B cell (primary cell): ENCODE measurements at regions not wholly inside any gene's neighbourhood (a gene's known extent, or its start where the extent isn't known, plus 50 kb on each side); places are given as distances from the start of the nearest gene placed in this dataset.

ENCODE experiments used
- ATAC-seq: fragments of 200-7000 bp; cut with Tn5 transposase; one replicate; pipeline ENCODE4 v1.10.0; 2021; ENCODE audit warnings: low read depth, mild to moderate bottlenecking, moderate number of reproducible peaks, moderate library complexity
- CTCF ChIA-PET: fragments of 350-600 bp; sonication (Branson Sonifier 250); formaldehyde crosslinking; loops from one replicate; lab custom pipeline; 2021; ENCODE audit warnings: antibody characterized with exemption, inconsistent platforms; lab: Charles Lee
- POLR2A ChIA-PET: fragments of 350-600 bp; sonication (Branson Sonifier 250); formaldehyde crosslinking; loops from one replicate; lab custom pipeline; 2021; ENCODE audit warnings: antibody characterized with exemption; lab: Charles Lee
- DNase-seq: peaks from one replicate; pipeline ENCODE4 v3.0.0; 2013
- H2AFZ ChIP-seq: 2 replicates; pipeline ENCODE4 v1.6.1; 2012; ENCODE audit warnings: mild to moderate bottlenecking, low read depth, low read length; ENCODE audit not compliant: insufficient read depth, poor library complexity, severe bottlenecking
- H3K27ac ChIP-seq, 2 donors: 1 replicate in 1 of 2; 2 replicates in 1 of 2; pipeline ENCODE4 v1.5.1; 2012 to 2013; ENCODE audit warnings: low read length in 2 of 2, mild to moderate bottlenecking in 2 of 2, moderate library complexity in 1 of 2
- H3K27me3 ChIP-seq, 4 experiments: fragments of 200-600 bp in 1 of 4; sonication (generic) in 1 of 4; replicated peaks in 1 of 4; 1 replicate in 2 of 4; 2 replicates in 2 of 4; pipeline versions ENCODE4 v1.6.1 to v1.7.0; 2013 to 2016; ENCODE audit warnings: low read length in 3 of 4, mild to moderate bottlenecking in 2 of 4, mixed read lengths in 1 of 4, moderate library complexity in 1 of 4; ENCODE audit not compliant: insufficient read depth in 4 of 4, control insufficient read depth in 3 of 4; ENCODE audit errors: control extremely low read depth in 1 of 4
- H3K36me3 ChIP-seq, 2 experiments: replicated peaks in 1 of 2; 1 replicate in 1 of 2; 2 replicates in 1 of 2; pipeline versions ENCODE4 v1.6.1 to v1.7.1; 2013; ENCODE audit warnings: low read length in 1 of 2; ENCODE audit not compliant: insufficient read depth in 2 of 2, control insufficient read depth in 1 of 2; ENCODE audit errors: control extremely low read depth in 1 of 2, extremely low read depth in 1 of 2
- H3K4me1 ChIP-seq, 2 donors: fragments of 200-600 bp in 1 of 2; sonication (generic) in 1 of 2; 1 replicate in 1 of 2; 2 replicates in 1 of 2; pipeline versions ENCODE4 v1.5.1 to v1.6.1; 2013 to 2017; ENCODE audit warnings: low read length in 2 of 2; ENCODE audit not compliant: control insufficient read depth in 2 of 2, insufficient read depth in 2 of 2
- H3K4me2 ChIP-seq: replicated peaks from 2 replicates; pipeline ENCODE3; 2012; ENCODE audit warnings: mild to moderate bottlenecking, low read depth, low read length; ENCODE audit not compliant: poor library complexity, severe bottlenecking
- H3K4me3 ChIP-seq, 5 experiments: fragments of 200-600 bp in 1 of 5; sonication (generic) in 1 of 5; 1 replicate in 3 of 5; 2 replicates in 2 of 5; pipeline versions ENCODE4 v1.5.1 to v1.7.0; 2011 to 2016; ENCODE audit warnings: low read length in 4 of 5, mild to moderate bottlenecking in 4 of 5, low read depth in 2 of 5, control low read depth in 1 of 5, moderate library complexity in 1 of 5; ENCODE audit not compliant: insufficient read depth in 1 of 5; ENCODE audit errors: control extremely low read depth in 1 of 5, extremely low read depth in 1 of 5
- H3K79me2 ChIP-seq: fragments of 200-600 bp; sonication (generic); one replicate; pipeline ENCODE4 v1.6.0; 2016; ENCODE audit warnings: low read length; ENCODE audit not compliant: control insufficient read depth, insufficient read depth
- H3K9ac ChIP-seq: fragments of 200-600 bp; sonication (generic); 2 replicates; pipeline ENCODE4 v1.6.1; 2017; ENCODE audit warnings: mild to moderate bottlenecking, low read length, moderate library complexity
- H3K9me3 ChIP-seq, 3 donors: one replicate each; pipeline versions ENCODE4 v1.6.1 to v1.7.1; 2013; ENCODE audit warnings: low read length in 2 of 3; ENCODE audit not compliant: control insufficient read depth in 2 of 3, insufficient read depth in 1 of 3; ENCODE audit errors: control extremely low read depth in 1 of 3
- H4K20me1 ChIP-seq: 2 replicates; pipeline ENCODE4 v1.6.0; 2012; ENCODE audit warnings: mild to moderate bottlenecking, low read length; ENCODE audit not compliant: insufficient read depth, control insufficient read depth, poor library complexity, severe bottlenecking
- H3K27ac Mint-ChIP-seq: one replicate; pipeline ENCODE4 v1.8.0; 2021; ENCODE audit warnings: mixed read lengths
- H3K27me3 Mint-ChIP-seq: one replicate; pipeline ENCODE4 v1.8.0; 2021; ENCODE audit warnings: mixed read lengths
- H3K4me1 Mint-ChIP-seq: one replicate; pipeline ENCODE4 v1.8.0; 2021; ENCODE audit warnings: mixed read lengths
- H3K4me3 Mint-ChIP-seq: one replicate; pipeline ENCODE4 v1.8.0; 2021; ENCODE audit warnings: mixed read lengths
- H3K9me3 Mint-ChIP-seq: one replicate; pipeline ENCODE4 v1.8.0; 2022; ENCODE audit warnings: mixed read lengths; ENCODE audit not compliant: insufficient read depth
- CTCF ChIP-seq: fragments of 200-600 bp; IDR thresholded peaks from one replicate; pipeline ENCODE4 v1.8.0; 2022; ENCODE audit warnings: antibody characterized with exemption, mild to moderate bottlenecking
- EZH2 ChIP-seq: IDR thresholded peaks from 2 replicates; pipeline ENCODE4 v1.6.1; 2012; ENCODE audit warnings: borderline replicate concordance, low read depth, mild to moderate bottlenecking, moderate library complexity, low read length; ENCODE audit not compliant: insufficient read depth, poor library complexity, severe bottlenecking
- WGBS: methylation state at CpG from one replicate; pipeline ENCODE4 v1.1.5; 2013; ENCODE audit warnings: missing lambda C conversion rate; ENCODE audit not compliant: insufficient coverage; 5-methylcytosine and 5-hydroxymethylcytosine counted together
- intact Hi-C: fragments of 100-400 bp; cut with micrococcal nuclease; formaldehyde crosslinking; loops from one replicate; pipeline ENCODE4 v1.10.0; 2022

- Histone ChIP-seq H3K4me2 (no peak overlapping the region), H3K9ac (no peak overlapping the region), H3K4me1 (no peaks in the 10 kb centered on the region), H3K4me3 (no peak overlapping the region), H2AFZ (no peak overlapping the region), H3K9me3 (no peaks in the 10 kb centered on the region), H3K79me2 (no peaks in the 10 kb centered on the region), H3K36me3 (no peaks in the 10 kb centered on the region), H3K27me3 (peaks cover 0 to 4% (median 0%) of the 10 kb centered on the region in 4 experiments), H4K20me1 (no peaks in the 10 kb centered on the region), H3K27ac (no peak overlapping the region)
- no CpG with 5 or more reads among the region's 6 CpGs for WGBS
- DNase-seq (no peak), ATAC-seq (no peak)
- Mint-ChIP-seq H3K9me3 (no peaks in the 10 kb centered on the region), H3K4me1 (no peaks in the 10 kb centered on the region), H3K27ac (no peak overlapping the region), H3K4me3 (no peak overlapping the region), H3K27me3 (peaks cover 14% of the 10 kb centered on the region)
- no peak for TF ChIP-seq CTCF
- no peak for TF ChIP-seq EZH2
- intact Hi-C loops, result no loop called here
- CTCF ChIA-PET, result no interaction called here
- POLR2A ChIA-PET, result no interaction called here
Measured at GRCh38 chr2:106278112-106278876, 84.2 kb upstream of the UXS1 start.

GRCh38 chr2:106277426-106277825 is 83.3 kb upstream of the UXS1 start:
- H3K4me3 ChIP-seq, result no peak overlapping the region
- CTCF ChIA-PET, result no interaction called here
- POLR2A ChIA-PET, result no interaction called here
- DNase-seq, result no peak
- H2AFZ ChIP-seq, result no peak overlapping the region
- no peaks in the 10 kb centered on the region for H3K9me3 Mint-ChIP-seq
- no peaks in the 10 kb centered on the region for H3K36me3 ChIP-seq
- H3K4me3 Mint-ChIP-seq, result no peak overlapping the region
- H3K9me3 ChIP-seq, result no peaks in the 10 kb centered on the region
- H3K79me2 ChIP-seq, result no peaks in the 10 kb centered on the region
- H3K27ac ChIP-seq, result no peak overlapping the region
- no peak overlapping the region for H3K27ac Mint-ChIP-seq
- no peak for TF ChIP-seq EZH2
- TF ChIP-seq CTCF, result no peak
- ATAC-seq, result no peak
- H4K20me1 ChIP-seq, result no peaks in the 10 kb centered on the region
- H3K27me3 Mint-ChIP-seq, result peaks cover 8% of the 10 kb centered on the region
- H3K4me1 ChIP-seq, result no peaks in the 10 kb centered on the region
- intact Hi-C loops, result no loop called here
- no peak overlapping the region for H3K4me2 ChIP-seq
- H3K9ac ChIP-seq, result no peak overlapping the region
- WGBS, result 100% methylated on average over 2 of the region's 4 CpGs
- H3K4me1 Mint-ChIP-seq, result no peaks in the 10 kb centered on the region
- peaks cover 0 to 2% (median 0%) of the 10 kb centered on the region in 4 experiments for H3K27me3 ChIP-seq
